ENCODE measurements at regions not wholly inside any gene's neighbourhood (a gene's known extent, or its start where the extent isn't known, plus 50 kb on each side); places are given as distances from the start of the nearest gene placed in this dataset.

- Histone ChIP-seq H3K36me3 (no peaks in the 10 kb centered on the region), H3K27me3 (no peaks in the 10 kb centered on the region), H3K4me1 (no peaks in the 10 kb centered on the region), H3K9me3 (no peaks in the 10 kb centered on the region), H3K27ac (no peak overlapping the region), H3K4me3 (no peak overlapping the region)
- in situ Hi-C loops (cut with MboI; ENCODE audit: low sequenced_read_pairs in 4 of 4) (no loop called here), intact Hi-C loops (cut with DNase I; ENCODE audit: low total_unique reads) (no loop called here)
- TF ChIP-seq, protein P1, sequence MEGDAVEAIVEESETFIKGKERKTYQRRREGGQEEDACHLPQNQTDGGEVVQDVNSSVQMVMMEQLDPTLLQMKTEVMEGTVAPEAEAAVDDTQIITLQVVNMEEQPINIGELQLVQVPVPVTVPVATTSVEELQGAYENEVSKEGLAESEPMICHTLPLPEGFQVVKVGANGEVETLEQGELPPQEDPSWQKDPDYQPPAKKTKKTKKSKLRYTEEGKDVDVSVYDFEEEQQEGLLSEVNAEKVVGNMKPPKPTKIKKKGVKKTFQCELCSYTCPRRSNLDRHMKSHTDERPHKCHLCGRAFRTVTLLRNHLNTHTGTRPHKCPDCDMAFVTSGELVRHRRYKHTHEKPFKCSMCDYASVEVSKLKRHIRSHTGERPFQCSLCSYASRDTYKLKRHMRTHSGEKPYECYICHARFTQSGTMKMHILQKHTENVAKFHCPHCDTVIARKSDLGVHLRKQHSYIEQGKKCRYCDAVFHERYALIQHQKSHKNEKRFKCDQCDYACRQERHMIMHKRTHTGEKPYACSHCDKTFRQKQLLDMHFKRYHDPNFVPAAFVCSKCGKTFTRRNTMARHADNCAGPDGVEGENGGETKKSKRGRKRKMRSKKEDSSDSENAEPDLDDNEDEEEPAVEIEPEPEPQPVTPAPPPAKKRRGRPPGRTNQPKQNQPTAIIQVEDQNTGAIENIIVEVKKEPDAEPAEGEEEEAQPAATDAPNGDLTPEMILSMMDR (IDR thresholded peaks at IDR 0.05 in 4 of 5, conservative IDR thresholded peaks at IDR 0.05 in 1 of 5) = no peak
- TF ChIP-seq POLR2A (IDR thresholded peaks at IDR 0.05) = no peak
- DNase-seq (no peak), ATAC-seq (no peak)
These were observed 671.3 kb downstream of the LRRC70 start for GRCh38 chr5:63249960-63250359.

- ATAC-seq (no peak), DNase-seq (no peak)
- intact Hi-C loops (cut with DNase I; ENCODE audit: low total_unique reads) = no loop called here
- no peak overlapping the region for H3K27ac ChIP-seq
- TF ChIP-seq, protein P1 (IDR thresholded peaks at IDR 0.05 in 4 of 5, conservative IDR thresholded peaks at IDR 0.05 in 1 of 5) = no peak
- TF ChIP-seq POLR2A (IDR thresholded peaks at IDR 0.05) = no peak
- in situ Hi-C loops (cut with MboI; ENCODE audit: low sequenced_read_pairs in 4 of 4) = no loop called here
- no peaks in the 10 kb centered on the region for H3K9me3 ChIP-seq
- no peaks in the 10 kb centered on the region for H3K4me1 ChIP-seq
- no peaks in the 10 kb centered on the region for H3K36me3 ChIP-seq
- no peaks in the 10 kb centered on the region for H3K27me3 ChIP-seq
- H3K4me3 ChIP-seq = no peak overlapping the region
These were observed 669.0 kb downstream of the LRRC70 start for GRCh38 chr5:63247651-63248050.

DNA sequence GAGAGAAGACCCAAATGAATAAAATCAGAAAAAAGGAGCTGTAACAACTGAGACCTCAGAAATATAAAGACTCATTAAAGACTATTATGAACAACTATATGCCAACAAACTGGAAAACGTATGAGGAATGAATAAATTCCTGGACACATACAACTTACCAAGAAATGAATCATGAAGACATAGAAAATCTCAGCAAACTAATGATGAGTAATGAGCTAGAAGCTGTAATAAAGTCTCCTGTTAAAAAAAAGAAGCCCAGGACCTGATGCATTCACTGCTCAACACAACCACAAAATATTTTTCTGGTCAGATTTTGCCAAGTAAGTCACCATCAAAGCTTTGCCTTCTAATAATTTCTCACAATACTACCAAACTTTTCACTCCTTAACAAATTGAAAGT lies 666.7 kb downstream of the LRRC70 start:
- H3K27ac ChIP-seq = no peak overlapping the region
- no peak for ATAC-seq

GRCh38 chr5:63240063-63240755 lies 661.6 kb downstream of the LRRC70 start:
- TF ChIP-seq, protein P1 (IDR thresholded peaks at IDR 0.05 in 4 of 5, conservative IDR thresholded peaks at IDR 0.05 in 1 of 5) = no peak
- no peak for TF ChIP-seq POLR2A (IDR thresholded peaks at IDR 0.05)
- no peak overlapping the region for H3K4me3 ChIP-seq
- no peaks in the 10 kb centered on the region for H3K27me3 ChIP-seq
- ATAC-seq = no peak
- in situ Hi-C loops (cut with MboI; ENCODE audit: low sequenced_read_pairs in 4 of 4) = no loop called here
- intact Hi-C loops (cut with DNase I; ENCODE audit: low total_unique reads) = no loop called here
- DNase-seq = no peak
- H3K27ac ChIP-seq = no peak overlapping the region
- H3K4me1 ChIP-seq = no peaks in the 10 kb centered on the region
- no peaks in the 10 kb centered on the region for H3K9me3 ChIP-seq
- H3K36me3 ChIP-seq = no peaks in the 10 kb centered on the region

More for the DNA sequence above, 666.7 kb downstream of the LRRC70 start:
- in situ Hi-C loops (cut with MboI; ENCODE audit: low sequenced_read_pairs in 4 of 4) = no loop called here
- intact Hi-C loops (cut with DNase I; ENCODE audit: low total_unique reads) = no loop called here
- no peak for TF ChIP-seq POLR2A (IDR thresholded peaks at IDR 0.05)
- TF ChIP-seq, protein P1 (IDR thresholded peaks at IDR 0.05 in 4 of 5, conservative IDR thresholded peaks at IDR 0.05 in 1 of 5) = no peak
- Histone ChIP-seq H3K4me3 (no peak overlapping the region), H3K9me3 (no peaks in the 10 kb centered on the region), H3K36me3 (no peaks in the 10 kb centered on the region), H3K27me3 (no peaks in the 10 kb centered on the region), H3K4me1 (no peaks in the 10 kb centered on the region)
- DNase-seq = no peak

DNA sequence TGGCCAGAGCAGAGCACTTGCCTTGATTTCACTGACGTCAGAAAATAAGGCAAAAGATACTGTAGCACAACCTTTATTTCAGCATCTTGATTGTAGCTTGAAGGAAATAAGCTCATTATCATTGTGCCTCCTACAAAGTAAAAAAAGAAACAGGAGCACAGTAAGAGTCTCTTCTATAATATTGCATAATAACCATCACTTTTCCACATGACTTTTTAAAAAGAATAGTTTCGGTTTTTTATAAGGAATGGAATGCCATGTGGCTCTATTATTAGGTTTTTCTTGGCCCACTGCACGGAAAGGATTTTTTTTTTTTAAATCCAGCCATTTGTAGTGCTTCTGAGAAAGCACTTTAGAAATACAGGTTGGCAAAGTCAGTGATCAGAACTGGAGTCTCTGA lies 655.3 kb downstream of the LRRC70 start:
- DNase-seq = no peak
- ATAC-seq = no peak
- no peaks in the 10 kb centered on the region for H3K27me3 ChIP-seq
- H3K9me3 ChIP-seq = no peaks in the 10 kb centered on the region
- TF ChIP-seq, protein P1 (IDR thresholded peaks at IDR 0.05 in 4 of 5, conservative IDR thresholded peaks at IDR 0.05 in 1 of 5) = no peak
- TF ChIP-seq POLR2A (IDR thresholded peaks at IDR 0.05) = no peak
- in situ Hi-C loops (cut with MboI; ENCODE audit: low sequenced_read_pairs in 4 of 4) = no loop called here
- no peak overlapping the region for H3K27ac ChIP-seq
- no peaks in the 10 kb centered on the region for H3K36me3 ChIP-seq
- no peak overlapping the region for H3K4me3 ChIP-seq
- intact Hi-C loops (cut with DNase I; ENCODE audit: low total_unique reads) = no loop called here
- no peaks in the 10 kb centered on the region for H3K4me1 ChIP-seq
